Stomach (tissue), 4 donors: ENCODE measurements at regions not wholly inside any gene's neighbourhood (a gene's known extent, or its start where the extent isn't known, plus 50 kb on each side); places are given as distances from the start of the nearest gene placed in this dataset.

Experiments used
- CTCF ChIP-seq, 7 experiments: fragments of 450-650 bp in 4 of 7; fragments of 200-600 bp in 3 of 7; sonication (generic) in 3 of 7; IDR thresholded peaks; one replicate each; pipeline ENCODE4 v1.5.1; 2016 to 2019; ENCODE audit warnings: antibody characterized with exemption in 7 of 7, control low read depth in 2 of 7, mild to moderate bottlenecking in 1 of 7
- POLR2A ChIP-seq, 4 donors: fragments of 450-650 bp; IDR thresholded peaks; one replicate each; pipeline ENCODE4 v1.6.1; 2016; ENCODE audit warnings: antibody characterized with exemption in 4 of 4, control low read depth in 2 of 4, mild to moderate bottlenecking in 1 of 4, moderate library complexity in 1 of 4

- TF ChIP-seq CTCF (IDR thresholded peaks at IDR 0.05) = no peak
- no peak for TF ChIP-seq POLR2A (IDR thresholded peaks at IDR 0.05)
These were observed 51.2 kb upstream of the HS6ST1 start for GRCh38 chr2:128369602-128370467.
